ENCODE measurements at regions not wholly inside any gene's neighbourhood (a gene's known extent, or its start where the extent isn't known, plus 50 kb on each side); places are given as distances from the start of the nearest gene placed in this dataset.

GRCh38 chr7:50228148-50228547 is 76.4 kb upstream of the IKZF1 start:
- TF ChIP-seq, protein P1, sequence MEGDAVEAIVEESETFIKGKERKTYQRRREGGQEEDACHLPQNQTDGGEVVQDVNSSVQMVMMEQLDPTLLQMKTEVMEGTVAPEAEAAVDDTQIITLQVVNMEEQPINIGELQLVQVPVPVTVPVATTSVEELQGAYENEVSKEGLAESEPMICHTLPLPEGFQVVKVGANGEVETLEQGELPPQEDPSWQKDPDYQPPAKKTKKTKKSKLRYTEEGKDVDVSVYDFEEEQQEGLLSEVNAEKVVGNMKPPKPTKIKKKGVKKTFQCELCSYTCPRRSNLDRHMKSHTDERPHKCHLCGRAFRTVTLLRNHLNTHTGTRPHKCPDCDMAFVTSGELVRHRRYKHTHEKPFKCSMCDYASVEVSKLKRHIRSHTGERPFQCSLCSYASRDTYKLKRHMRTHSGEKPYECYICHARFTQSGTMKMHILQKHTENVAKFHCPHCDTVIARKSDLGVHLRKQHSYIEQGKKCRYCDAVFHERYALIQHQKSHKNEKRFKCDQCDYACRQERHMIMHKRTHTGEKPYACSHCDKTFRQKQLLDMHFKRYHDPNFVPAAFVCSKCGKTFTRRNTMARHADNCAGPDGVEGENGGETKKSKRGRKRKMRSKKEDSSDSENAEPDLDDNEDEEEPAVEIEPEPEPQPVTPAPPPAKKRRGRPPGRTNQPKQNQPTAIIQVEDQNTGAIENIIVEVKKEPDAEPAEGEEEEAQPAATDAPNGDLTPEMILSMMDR (IDR thresholded peaks at IDR 0.05; ENCODE audit: borderline replicate concordance, extremely low read depth, insufficient read depth), result no peak
- no peaks in the 10 kb centered on the region for H3K36me3 ChIP-seq (ENCODE audit: control insufficient read depth in 2 of 3, insufficient read depth in 3 of 3, low read length in 3 of 3)
- DNase-seq, result no peak
- H3K27me3 ChIP-seq (ENCODE audit: control insufficient read depth, insufficient read depth, low read length), result no peaks in the 10 kb centered on the region
- no peak overlapping the region for H3K27ac ChIP-seq (ENCODE audit: low read depth in 2 of 2, low read length in 2 of 2)
- H3K4me3 ChIP-seq (ENCODE audit: low read length in 3 of 3), result no peak overlapping the region
- H3K9me3 ChIP-seq (ENCODE audit: control insufficient read depth in 2 of 3, insufficient read depth in 1 of 3, low read length in 3 of 3), result peaks cover 0 to 10% (median 0%) of the 10 kb centered on the region in 3 donors
- no peaks in the 10 kb centered on the region for H3K4me1 ChIP-seq (ENCODE audit: control insufficient read depth in 2 of 3, insufficient read depth in 2 of 3, low read depth in 1 of 3, low read length in 3 of 3)
- intact Hi-C loops (cut with DNase I), result no loop called here
- no peak overlapping the region for H3K9ac ChIP-seq (ENCODE audit: low read length in 3 of 3)
- no peak for FAIRE-seq

DNA sequence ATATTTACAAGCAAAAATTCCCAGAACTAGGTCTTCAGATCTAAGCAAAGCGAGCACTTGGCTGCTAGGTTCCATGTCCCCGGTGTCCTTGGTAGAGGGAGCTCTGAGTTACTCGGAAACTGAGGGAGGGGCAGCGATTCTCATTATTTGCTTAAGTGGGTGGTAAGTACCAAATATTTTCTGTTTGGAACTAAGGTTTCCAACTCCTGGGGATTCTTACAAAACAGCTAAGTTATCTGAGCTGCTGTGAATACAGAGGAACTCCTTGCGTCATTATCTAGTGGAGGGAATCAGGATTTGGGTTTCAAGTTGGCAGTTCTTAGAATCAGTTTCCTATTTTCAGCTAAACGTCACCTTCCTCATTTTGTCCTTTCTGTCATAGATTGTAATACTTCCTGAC is 76.8 kb upstream of the IKZF1 start:
- Histone ChIP-seq H3K4me3 (ENCODE audit: low read length in 3 of 3) (no peak overlapping the region), H3K27me3 (ENCODE audit: control insufficient read depth, insufficient read depth, low read length) (no peaks in the 10 kb centered on the region), H3K9ac (ENCODE audit: low read length in 3 of 3) (no peak overlapping the region), H3K27ac (ENCODE audit: low read depth in 2 of 2, low read length in 2 of 2) (no peak overlapping the region), H3K4me1 (ENCODE audit: control insufficient read depth in 2 of 3, insufficient read depth in 2 of 3, low read depth in 1 of 3, low read length in 3 of 3) (no peaks in the 10 kb centered on the region), H3K36me3 (ENCODE audit: control insufficient read depth in 2 of 3, insufficient read depth in 3 of 3, low read length in 3 of 3) (no peaks in the 10 kb centered on the region), H3K9me3 (ENCODE audit: control insufficient read depth in 2 of 3, insufficient read depth in 1 of 3, low read length in 3 of 3) (peaks cover 0 to 10% (median 0%) of the 10 kb centered on the region in 3 donors)
- FAIRE-seq (no peak), DNase-seq (no peak)
- intact Hi-C loops (cut with DNase I), result no loop called here
- TF ChIP-seq, protein P1 (IDR thresholded peaks at IDR 0.05; ENCODE audit: borderline replicate concordance, extremely low read depth, insufficient read depth), result no peak

GRCh38 chr7:50226669-50227068 is 77.8 kb upstream of the IKZF1 start:
- H3K36me3 ChIP-seq (ENCODE audit: control insufficient read depth in 2 of 3, insufficient read depth in 3 of 3, low read length in 3 of 3), result no peaks in the 10 kb centered on the region
- H3K9me3 ChIP-seq (ENCODE audit: control insufficient read depth in 2 of 3, insufficient read depth in 1 of 3, low read length in 3 of 3), result peaks cover 0 to 10% (median 0%) of the 10 kb centered on the region in 3 donors
- H3K27ac ChIP-seq (ENCODE audit: low read depth in 2 of 2, low read length in 2 of 2), result no peak overlapping the region
- intact Hi-C loops (cut with DNase I), result no loop called here
- FAIRE-seq (no peak), DNase-seq (no peak)
- TF ChIP-seq, protein P1 (IDR thresholded peaks at IDR 0.05; ENCODE audit: borderline replicate concordance, extremely low read depth, insufficient read depth), result no peak
- H3K4me3 ChIP-seq (ENCODE audit: low read length in 3 of 3), result no peak overlapping the region
- no peaks in the 10 kb centered on the region for H3K4me1 ChIP-seq (ENCODE audit: control insufficient read depth in 2 of 3, insufficient read depth in 2 of 3, low read depth in 1 of 3, low read length in 3 of 3)
- no peaks in the 10 kb centered on the region for H3K27me3 ChIP-seq (ENCODE audit: control insufficient read depth, insufficient read depth, low read length)
- H3K9ac ChIP-seq (ENCODE audit: low read length in 3 of 3), result no peak overlapping the region

DNA sequence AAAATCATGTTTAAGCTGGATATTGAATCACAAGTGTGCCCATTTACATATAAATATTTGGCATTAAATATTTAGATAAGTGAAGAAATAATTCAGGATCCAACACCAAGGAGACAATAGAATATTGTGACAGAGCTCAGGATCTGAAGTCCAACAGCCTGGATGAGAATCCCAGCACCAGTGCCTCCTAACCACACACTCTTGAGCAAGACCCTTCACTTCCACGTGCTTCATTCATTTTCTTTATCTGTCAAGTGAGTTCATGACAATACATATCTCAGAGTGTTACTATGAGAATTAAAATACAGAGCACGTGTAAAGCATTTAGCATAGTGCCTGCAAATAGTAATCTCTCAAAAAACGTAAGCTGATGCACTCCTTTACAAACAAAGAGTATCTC is 78.4 kb upstream of the IKZF1 start:
- Histone ChIP-seq H3K9ac (ENCODE audit: low read length in 3 of 3) (no peak overlapping the region), H3K27ac (ENCODE audit: low read depth in 2 of 2, low read length in 2 of 2) (no peak overlapping the region), H3K4me1 (ENCODE audit: control insufficient read depth in 2 of 3, insufficient read depth in 2 of 3, low read depth in 1 of 3, low read length in 3 of 3) (no peaks in the 10 kb centered on the region), H3K4me3 (ENCODE audit: low read length in 3 of 3) (no peak overlapping the region), H3K27me3 (ENCODE audit: control insufficient read depth, insufficient read depth, low read length) (no peaks in the 10 kb centered on the region), H3K36me3 (ENCODE audit: control insufficient read depth in 2 of 3, insufficient read depth in 3 of 3, low read length in 3 of 3) (no peaks in the 10 kb centered on the region), H3K9me3 (ENCODE audit: control insufficient read depth in 2 of 3, insufficient read depth in 1 of 3, low read length in 3 of 3) (peaks cover 0 to 10% (median 0%) of the 10 kb centered on the region in 3 donors)
- DNase-seq, result no peak
- FAIRE-seq, result no peak
- TF ChIP-seq, protein P1 (IDR thresholded peaks at IDR 0.05; ENCODE audit: borderline replicate concordance, extremely low read depth, insufficient read depth), result no peak
- intact Hi-C loops (cut with DNase I), result no loop called here

Measured in kidney (tissue), 13 donors.